NT2/D1 (cell line): ENCODE measurements at regions not wholly inside any gene's neighbourhood (a gene's known extent, or its start where the extent isn't known, plus 50 kb on each side); places are given as distances from the start of the nearest gene placed in this dataset.

Source experiments
- DNase-seq: peaks from one replicate; pipeline ENCODE4 v3.0.0-alpha.2; 2011; ENCODE audit warnings: low read depth, low spot score
- H3K27me3 ChIP-seq: 2 replicates; pipeline ENCODE4 v1.6.0; 2011; ENCODE audit warnings: mild to moderate bottlenecking; ENCODE audit not compliant: insufficient read length, insufficient read depth
- H3K36me3 ChIP-seq: 2 replicates; pipeline ENCODE4 v1.6.1; 2011; ENCODE audit warnings: mild to moderate bottlenecking, low read length, mixed read lengths; ENCODE audit not compliant: insufficient read depth, insufficient read length
- H3K4me1 ChIP-seq: 2 replicates; pipeline ENCODE4 v1.5.1; 2011; ENCODE audit not compliant: insufficient read depth, insufficient read length
- H3K4me3 ChIP-seq: 2 replicates; pipeline ENCODE4 v1.5.1; 2011; ENCODE audit warnings: low read depth; ENCODE audit not compliant: insufficient read length
- H3K9ac ChIP-seq: 2 replicates; pipeline ENCODE4 v1.6.0; 2011; ENCODE audit warnings: low read depth; ENCODE audit not compliant: insufficient read length
- H3K9me3 ChIP-seq: 2 replicates; pipeline ENCODE4 v1.5.1; 2011; ENCODE audit warnings: mild to moderate bottlenecking, low read length; ENCODE audit not compliant: insufficient read depth
- SUZ12 ChIP-seq: IDR thresholded peaks from 2 replicates; pipeline ENCODE4 v1.6.1; 2011; ENCODE audit not compliant: insufficient read length, insufficient read depth; ENCODE audit errors: extremely low read depth
- YY1 ChIP-seq: IDR thresholded peaks from 2 replicates; pipeline ENCODE4 v1.6.1; 2011; ENCODE audit not compliant: insufficient read length, insufficient read depth
- ZNF274 ChIP-seq: IDR thresholded peaks from 2 replicates; pipeline ENCODE4 v1.6.1; 2011; ENCODE audit warnings: mild to moderate bottlenecking, low read depth, low read length

DNA sequence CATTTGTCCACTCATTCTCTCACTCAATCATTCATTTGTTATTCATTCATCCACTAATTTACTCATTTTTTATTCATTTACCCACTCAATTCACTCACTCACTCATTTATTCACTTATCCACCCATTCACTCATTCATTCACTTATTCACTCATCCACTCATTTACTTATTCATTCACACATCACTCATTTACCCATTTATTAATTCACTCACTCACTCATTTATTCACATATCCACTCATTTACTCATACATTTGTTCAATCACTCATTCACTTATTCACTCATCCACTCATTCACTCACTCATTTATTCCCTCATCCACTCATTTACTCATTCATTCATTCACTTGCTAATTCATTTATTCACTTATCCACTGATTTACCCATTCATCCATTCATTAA, 129.1 kb downstream of the TTLL2 start:
- TF ChIP-seq ZNF274: no peak
- no peak for TF ChIP-seq SUZ12
- TF ChIP-seq YY1: no peak
- Histone ChIP-seq H3K27me3 (no peaks in the 10 kb centered on the region), H3K36me3 (no peaks in the 10 kb centered on the region), H3K4me3 (no peak overlapping the region), H3K9me3 (no peaks in the 10 kb centered on the region), H3K4me1 (no peaks in the 10 kb centered on the region), H3K9ac (no peak overlapping the region)
- DNase-seq: no peak

DNA sequence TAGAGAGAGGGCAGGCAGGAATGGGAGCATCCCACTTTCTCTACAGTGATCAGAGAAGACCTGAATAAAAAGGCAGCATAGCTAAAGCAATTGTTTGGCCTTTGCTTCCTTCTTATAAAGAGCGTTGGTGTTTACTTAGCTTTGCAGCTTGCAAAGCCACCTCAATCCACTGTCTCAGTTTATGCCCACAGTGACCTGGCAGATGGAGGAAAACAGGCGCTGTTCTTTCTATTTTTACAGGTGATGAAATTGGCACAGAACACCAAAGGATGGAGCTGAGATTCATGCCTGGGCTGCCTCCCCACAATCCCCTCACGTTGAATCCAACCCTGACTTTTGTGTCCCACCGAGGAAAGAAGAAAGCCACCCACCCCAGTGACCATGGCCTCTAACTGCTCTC, 130.5 kb downstream of the TTLL2 start:
- DNase-seq: no peak
- Histone ChIP-seq H3K27me3 (no peaks in the 10 kb centered on the region), H3K36me3 (no peaks in the 10 kb centered on the region), H3K4me3 (no peak overlapping the region), H3K9ac (no peak overlapping the region), H3K4me1 (no peaks in the 10 kb centered on the region), H3K9me3 (no peaks in the 10 kb centered on the region)
- TF ChIP-seq YY1 (no peak), SUZ12 (no peak), ZNF274 (no peak)

DNA sequence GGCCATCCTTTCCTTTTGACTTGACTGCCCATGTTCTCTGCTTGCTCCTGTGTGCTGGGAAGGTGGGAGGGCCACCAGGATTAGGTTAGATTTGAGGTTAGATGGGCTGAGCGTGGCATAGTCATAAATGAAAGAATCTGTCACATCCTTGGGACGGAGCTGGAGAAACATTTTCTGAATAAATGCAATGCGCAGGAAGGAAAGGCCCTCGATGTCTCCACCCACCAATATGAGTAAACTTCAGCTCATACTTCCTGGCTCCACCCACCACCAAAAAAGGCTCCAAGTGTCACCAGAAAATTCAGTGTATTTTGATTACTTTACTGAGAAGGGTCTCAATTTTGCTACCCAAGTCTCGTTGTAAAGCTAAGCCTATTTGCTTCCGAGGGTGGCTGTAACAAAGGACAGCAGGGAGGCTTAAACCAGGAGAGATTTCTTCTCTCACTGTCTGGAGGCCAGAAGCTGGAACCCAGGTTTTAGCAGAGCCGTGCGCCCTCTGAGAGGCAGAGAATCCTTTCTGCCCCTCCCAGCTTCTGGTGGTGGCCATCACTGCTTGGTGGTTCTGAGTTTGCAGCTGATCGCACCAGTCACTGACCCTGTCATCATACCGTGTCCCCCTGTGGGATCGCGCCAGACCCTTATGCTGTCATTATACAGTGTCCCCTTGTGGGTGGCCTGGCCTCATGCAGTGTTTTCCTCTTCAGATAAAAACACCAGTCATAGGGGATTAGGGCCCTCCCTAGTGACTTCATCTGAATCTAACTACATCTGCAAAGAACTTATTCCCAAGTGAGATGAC, 137.8 kb downstream of the TTLL2 start:
- TF ChIP-seq YY1 (no peak), ZNF274 (no peak), SUZ12 (no peak)
- H3K9me3 ChIP-seq: no peaks in the 10 kb centered on the region
- H3K36me3 ChIP-seq: no peaks in the 10 kb centered on the region
- H3K9ac ChIP-seq: no peak overlapping the region
- DNase-seq: no peak
- H3K27me3 ChIP-seq: no peaks in the 10 kb centered on the region
- no peak overlapping the region for H3K4me3 ChIP-seq
- no peaks in the 10 kb centered on the region for H3K4me1 ChIP-seq

DNA sequence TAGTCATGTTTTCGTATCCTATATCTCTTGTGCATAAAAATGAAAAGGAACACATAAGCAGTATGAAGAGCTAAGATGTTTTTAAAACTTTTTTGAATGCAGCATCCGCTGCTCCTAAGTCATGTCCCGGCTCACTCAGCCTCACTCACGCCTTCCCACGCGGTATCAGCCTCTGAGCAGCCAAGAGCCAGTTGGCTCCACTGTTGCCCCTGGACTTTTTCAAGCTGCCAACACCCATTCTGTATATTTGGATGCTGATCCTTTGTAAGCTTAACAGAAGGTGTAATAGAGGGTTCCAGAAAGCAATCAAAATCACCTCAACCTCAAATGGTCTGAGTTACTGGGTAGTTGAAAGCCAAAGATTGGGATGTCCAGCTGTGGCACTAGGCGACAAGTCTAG, 139.3 kb downstream of the TTLL2 start:
- no peak overlapping the region for H3K4me3 ChIP-seq
- no peaks in the 10 kb centered on the region for H3K9me3 ChIP-seq
- TF ChIP-seq YY1: no peak
- TF ChIP-seq SUZ12: no peak
- TF ChIP-seq ZNF274: no peak
- DNase-seq: no peak
- no peak overlapping the region for H3K9ac ChIP-seq
- H3K4me1 ChIP-seq: no peaks in the 10 kb centered on the region
- no peaks in the 10 kb centered on the region for H3K27me3 ChIP-seq
- H3K36me3 ChIP-seq: no peaks in the 10 kb centered on the region

DNA sequence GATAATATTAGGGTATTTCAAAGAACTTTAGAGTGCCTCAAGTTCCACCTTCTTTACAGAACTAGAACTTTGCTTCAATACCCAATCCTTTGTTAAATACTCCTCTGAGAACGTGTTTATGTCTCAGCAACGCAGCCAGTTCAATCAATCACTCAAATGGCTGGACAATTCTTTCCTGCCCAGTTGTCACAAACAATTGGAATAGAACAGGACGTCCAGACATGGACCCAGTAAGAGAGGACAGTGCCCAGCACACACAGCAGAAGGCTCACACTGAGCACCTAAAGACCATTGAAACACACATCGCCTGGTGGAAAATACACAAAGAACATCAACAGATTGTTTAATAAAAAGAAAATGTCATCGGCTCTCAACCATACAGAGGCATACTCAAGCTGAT, 140.6 kb downstream of the TTLL2 start:
- no peak for DNase-seq
- TF ChIP-seq SUZ12 (no peak), YY1 (no peak), ZNF274 (no peak)
- H3K4me1 ChIP-seq: peaks cover 3% of the 10 kb centered on the region
- no peak overlapping the region for H3K9ac ChIP-seq
- no peaks in the 10 kb centered on the region for H3K36me3 ChIP-seq
- H3K9me3 ChIP-seq: no peaks in the 10 kb centered on the region
- no peaks in the 10 kb centered on the region for H3K27me3 ChIP-seq
- H3K4me3 ChIP-seq: no peak overlapping the region

DNA sequence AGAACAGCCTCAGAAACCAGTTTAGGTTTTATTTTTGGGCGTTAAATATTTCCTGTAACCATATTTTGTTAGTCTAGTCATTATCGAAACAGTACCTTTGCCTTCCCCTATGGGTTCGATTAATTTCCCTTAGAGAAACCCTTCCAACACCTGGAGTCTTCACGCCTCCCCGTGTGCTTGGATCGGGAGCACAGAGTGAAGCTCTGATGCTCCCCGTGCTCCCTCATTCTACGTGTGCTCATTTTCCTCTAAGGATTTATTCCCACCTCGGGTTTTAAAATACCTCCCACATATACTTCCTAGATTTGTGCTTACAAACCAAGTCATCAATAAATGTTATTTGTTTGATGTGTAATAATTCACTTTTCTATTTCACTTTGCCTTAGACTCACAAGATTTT, 142.4 kb downstream of the TTLL2 start:
- TF ChIP-seq YY1 (no peak), ZNF274 (no peak), SUZ12 (no peak)
- peaks cover 3% of the 10 kb centered on the region for H3K4me1 ChIP-seq
- no peak for DNase-seq
- H3K36me3 ChIP-seq: no peaks in the 10 kb centered on the region
- no peaks in the 10 kb centered on the region for H3K9me3 ChIP-seq
- H3K9ac ChIP-seq: no peak overlapping the region
- H3K4me3 ChIP-seq: no peak overlapping the region
- H3K27me3 ChIP-seq: no peaks in the 10 kb centered on the region

DNA sequence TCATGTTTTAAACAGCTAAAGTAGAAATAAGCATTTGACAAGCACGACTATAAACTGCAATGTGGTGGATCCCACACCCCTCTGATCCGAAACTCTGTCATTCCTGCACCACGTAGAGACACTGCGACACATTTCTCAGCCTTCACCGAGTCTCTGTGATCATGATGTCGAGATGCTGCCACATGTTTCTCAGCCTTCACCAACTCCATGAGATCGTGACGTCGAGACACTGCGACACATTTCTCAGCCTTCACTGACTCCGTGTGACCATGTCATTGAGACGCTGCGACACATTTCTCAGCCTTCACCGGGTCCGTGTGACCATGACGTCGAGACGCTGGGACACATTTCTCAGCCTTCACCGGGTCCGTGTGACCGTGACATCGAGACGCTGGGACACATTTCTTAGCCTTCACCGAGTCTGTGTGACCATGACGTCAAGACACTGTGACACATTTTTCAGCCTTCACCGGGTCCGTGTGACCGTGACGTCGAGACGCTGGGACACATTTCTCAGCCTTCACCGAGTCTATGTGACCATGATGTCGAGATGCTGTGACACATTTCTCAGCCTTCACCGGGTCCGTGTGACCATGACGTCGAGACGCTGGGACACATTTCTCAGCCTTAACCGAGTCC, 143.0 kb downstream of the TTLL2 start:
- Histone ChIP-seq H3K9ac (no peak overlapping the region), H3K4me1 (peaks cover 3% of the 10 kb centered on the region), H3K9me3 (no peaks in the 10 kb centered on the region), H3K27me3 (no peaks in the 10 kb centered on the region), H3K4me3 (no peak overlapping the region), H3K36me3 (no peaks in the 10 kb centered on the region)
- DNase-seq: no peak
- TF ChIP-seq YY1: no peak
- no peak for TF ChIP-seq ZNF274
- TF ChIP-seq SUZ12: no peak
